ENCODE measurements at regions not wholly inside any gene's neighbourhood (a gene's known extent, or its start where the extent isn't known, plus 50 kb on each side); places are given as distances from the start of the nearest gene placed in this dataset.

DNA sequence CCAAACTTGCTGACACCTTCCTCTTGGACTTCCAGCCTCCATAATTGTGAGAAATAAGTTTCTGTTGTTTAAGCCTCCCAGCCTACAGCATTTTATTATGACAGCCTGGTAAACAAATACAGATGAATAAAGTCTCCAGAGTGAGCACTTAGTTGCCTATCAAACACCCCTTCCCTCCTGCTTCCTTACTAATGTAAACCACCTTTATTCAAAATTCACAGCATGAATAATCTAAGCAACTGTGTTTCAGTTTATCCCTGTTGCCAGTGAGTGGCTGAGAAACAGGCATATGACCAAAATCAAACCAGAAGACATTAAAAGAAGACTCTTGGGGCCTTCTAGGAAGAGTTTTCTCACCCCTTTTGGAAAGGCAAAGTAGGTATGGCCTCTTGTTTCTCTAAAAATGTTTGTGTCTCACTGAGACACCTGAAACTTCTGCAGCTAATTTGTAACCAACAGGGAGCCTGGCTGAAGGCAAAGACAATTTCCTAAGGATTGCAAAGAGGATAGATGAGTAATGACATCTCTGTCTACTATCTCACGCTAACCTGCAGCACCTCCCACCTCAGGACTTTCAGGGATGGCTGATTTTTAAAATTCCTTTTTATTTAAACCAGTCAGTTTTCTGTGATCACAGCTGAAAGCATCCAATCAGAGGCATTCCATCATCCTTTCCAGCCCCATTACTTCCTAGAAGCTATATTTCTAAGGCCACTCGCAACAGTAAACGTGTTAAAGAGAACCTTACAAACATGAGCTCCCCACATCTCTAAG lies 61.4 kb upstream of the LRRC55 start:
- Histone ChIP-seq H2BK120ac (replicated peaks; ENCODE audit: low read depth, low read length) (no peak overlapping the region), H3K9me3 (ENCODE audit: insufficient read depth in 2 of 2, low read depth in 1 of 2, low read length in 1 of 2) (no peaks in the 10 kb centered on the region), H3K18ac (ENCODE audit: extremely low read depth, low read length) (no peak overlapping the region), H2AK5ac (ENCODE audit: low read depth, low read length) (no peak overlapping the region), H2BK15ac (ENCODE audit: low read length) (no peak overlapping the region), H3K56ac (replicated peaks; ENCODE audit: insufficient read length, low read depth, low read length) (no peak overlapping the region), H3K9ac (replicated peaks in 1 of 4; ENCODE audit: extremely low read depth in 1 of 4, low read depth in 3 of 4, low read length in 3 of 4) (no peak overlapping the region), H4K8ac (ENCODE audit: extremely low read depth, insufficient read depth, low read length) (no peak overlapping the region), H3K27me3 (replicated peaks in 1 of 4; ENCODE audit: control insufficient read depth in 3 of 4, extremely low read depth in 1 of 4, insufficient read depth in 3 of 4, low read length in 3 of 4) (no peaks in the 10 kb centered on the region; a peak in 1 of 7 replicates), H4K5ac (ENCODE audit: insufficient read length, low read depth, low read length) (no peak overlapping the region), H3K23ac (ENCODE audit: insufficient read length) (no peak overlapping the region), H2BK5ac (ENCODE audit: low read depth, low read length) (no peak overlapping the region), H3K79me1 (ENCODE audit: low read depth, low read length) (no peaks in the 10 kb centered on the region), H3K36me3 (ENCODE audit: control insufficient read depth in 2 of 4, insufficient read depth in 4 of 4, low read length in 3 of 4) (no peaks in the 10 kb centered on the region), H3K4me3 (ENCODE audit: extremely low read depth in 1 of 4, insufficient read depth in 2 of 4, low read depth in 3 of 4, low read length in 4 of 4) (no peak overlapping the region), H3K4me1 (replicated peaks in 1 of 4; ENCODE audit: control insufficient read depth in 3 of 4, insufficient read depth in 4 of 4, low read length in 3 of 4) (peaks cover 0 to 10% (median 6%) of the 10 kb centered on the region in 4 experiments; a peak in 5 of 7 replicates), H2BK12ac (ENCODE audit: low read depth, low read length) (no peak overlapping the region), H3K23me2 (ENCODE audit: low read depth, low read length) (no peaks in the 10 kb centered on the region), H3K4ac (replicated peaks; ENCODE audit: insufficient read length, low read depth, low read length) (no peak overlapping the region), H3K14ac (ENCODE audit: insufficient read length) (no peak overlapping the region), H3K27ac (ENCODE audit: low read depth, low read length) (no peak overlapping the region), H2AFZ (ENCODE audit: low read length) (no peak overlapping the region), H4K20me1 (replicated peaks in 1 of 2; ENCODE audit: control insufficient read depth in 1 of 2, insufficient read depth in 2 of 2, low read length in 2 of 2) (no peaks in the 10 kb centered on the region), H4K91ac (replicated peaks; ENCODE audit: insufficient read length, low read length) (no peak overlapping the region), H3K79me2 (ENCODE audit: control insufficient read depth in 1 of 2, insufficient read depth in 2 of 2, low read length in 2 of 2) (no peaks in the 10 kb centered on the region), H2BK20ac (ENCODE audit: low read length) (no peak overlapping the region), H3K4me2 (ENCODE audit: insufficient read depth in 1 of 2, low read depth in 2 of 2, low read length in 2 of 2) (no peak overlapping the region)
- no peak for TF ChIP-seq CBX8 (IDR thresholded peaks at IDR 0.05; ENCODE audit: borderline replicate concordance, low read depth, low read length)
- FAIRE-seq (no peak), DNase-seq (ENCODE audit: low read depth in 1 of 2, low spot score in 2 of 2) (no peak)
- POLR2A ChIA-PET (ENCODE audit: partially characterized antibody): interaction anchor here (1.1 kb wide), 1 partner anchor 9 kb away, joined by 3 read pairs; no protein-coding TSS in a partner anchor
- WGBS, 2 experiments (ENCODE audit: extremely low coverage in 1 of 2, insufficient coverage in 1 of 2, insufficient read length in 1 of 2, insufficient replicate concordance in 2 of 2, low coverage in 1 of 2, low lambda C conversion rate in 2 of 2, missing lambda C conversion rate in 1 of 2): 78% methylated on average over 3 of the region's 3 CpGs; no CpG with 5 or more reads in 1 of the 2 experiments
- CTCF ChIA-PET (ENCODE audit: partially characterized antibody): interaction anchor here (0.6 to 28.1 kb wide), 5 partner anchors 11 to 360 kb away, joined by 3 to 942 read pairs (median 4); partner anchors contain the start of gene APLNR
